ENCODE measurements at regions not wholly inside any gene's neighbourhood (a gene's known extent, or its start where the extent isn't known, plus 50 kb on each side); places are given as distances from the start of the nearest gene placed in this dataset.

GRCh38 chr1:244161236-244161510 lies 110.1 kb downstream of the ZBTB18 start:
- Histone ChIP-seq H3K4me1 (ENCODE audit: low read depth, poor library complexity, severe bottlenecking) (no peaks in the 10 kb centered on the region), H3K9ac (no peak overlapping the region), H3K4me3 (IDR thresholded peaks at IDR 0.05; ENCODE audit: insufficient read depth, low read depth, low read length) (no peak overlapping the region), H3K79me2 (ENCODE audit: insufficient read depth, low read depth) (no peaks in the 10 kb centered on the region), H3K4me2 (no peak overlapping the region), H3K27ac (no peak overlapping the region), H3K27me3 (ENCODE audit: insufficient read depth, low read depth) (no peaks in the 10 kb centered on the region), H4K20me1 (ENCODE audit: insufficient read depth) (no peaks in the 10 kb centered on the region), H2AFZ (ENCODE audit: low read depth) (no peak overlapping the region), H3K36me3 (ENCODE audit: insufficient read depth) (no peaks in the 10 kb centered on the region)
- no peak for TF ChIP-seq CTCF (conservative IDR thresholded peaks at IDR 0.05; ENCODE audit: low read depth, low read length)

DNA sequence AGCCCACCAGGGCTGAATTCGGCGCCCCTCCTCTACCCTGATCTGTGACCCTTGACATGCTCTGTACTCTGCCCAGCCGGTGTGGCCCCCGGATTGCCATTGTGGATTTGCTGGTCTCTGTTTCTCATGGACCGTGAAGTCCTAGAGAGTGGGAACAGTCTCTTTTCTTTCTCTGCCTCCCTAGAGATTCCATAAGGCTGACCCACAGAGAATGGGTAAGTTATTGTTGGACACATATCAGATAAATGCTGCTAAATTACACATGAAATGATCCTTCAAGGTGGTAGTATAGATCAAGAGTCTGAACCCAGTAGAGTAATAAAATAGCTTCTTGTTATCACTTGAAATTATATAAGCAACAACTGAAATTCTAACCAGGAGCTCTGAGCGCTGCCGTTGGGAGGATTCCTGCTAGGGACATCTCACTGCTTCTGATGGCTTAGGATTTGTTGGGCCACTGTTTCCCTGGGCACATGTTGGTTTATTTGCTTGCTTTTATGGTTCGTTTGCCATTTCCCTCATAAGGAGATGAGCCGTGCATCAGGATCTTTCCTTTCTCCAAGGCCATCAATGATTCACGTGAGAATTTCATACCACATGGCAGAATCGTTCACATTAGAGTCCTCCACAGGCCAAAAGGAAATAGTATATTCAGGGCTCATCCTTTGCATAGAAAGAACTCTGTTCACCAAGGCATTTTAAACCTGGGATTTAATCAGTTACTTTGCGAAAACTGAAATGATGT lies 111.9 kb downstream of the ZBTB18 start:
- no peak for TF ChIP-seq CTCF (conservative IDR thresholded peaks at IDR 0.05; ENCODE audit: low read depth, low read length)
- no peak overlapping the region for H3K27ac ChIP-seq
- H4K20me1 ChIP-seq (ENCODE audit: insufficient read depth) = no peaks in the 10 kb centered on the region
- no peak overlapping the region for H3K4me2 ChIP-seq
- H2AFZ ChIP-seq (ENCODE audit: low read depth) = no peak overlapping the region
- no peaks in the 10 kb centered on the region for H3K36me3 ChIP-seq (ENCODE audit: insufficient read depth)
- H3K79me2 ChIP-seq (ENCODE audit: insufficient read depth, low read depth) = no peaks in the 10 kb centered on the region
- no peaks in the 10 kb centered on the region for H3K27me3 ChIP-seq (ENCODE audit: insufficient read depth, low read depth)
- no peak overlapping the region for H3K9ac ChIP-seq
- no peak overlapping the region for H3K4me3 ChIP-seq (IDR thresholded peaks at IDR 0.05; ENCODE audit: insufficient read depth, low read depth, low read length)
- no peaks in the 10 kb centered on the region for H3K4me1 ChIP-seq (ENCODE audit: low read depth, poor library complexity, severe bottlenecking)

GRCh38 chr1:244163861-244164510 lies 112.9 kb downstream of the ZBTB18 start:
- no peak overlapping the region for H2AFZ ChIP-seq (ENCODE audit: low read depth)
- TF ChIP-seq CTCF (conservative IDR thresholded peaks at IDR 0.05; ENCODE audit: low read depth, low read length) = no peak
- no peaks in the 10 kb centered on the region for H3K27me3 ChIP-seq (ENCODE audit: insufficient read depth, low read depth)
- no peak overlapping the region for H3K4me3 ChIP-seq (IDR thresholded peaks at IDR 0.05; ENCODE audit: insufficient read depth, low read depth, low read length)
- H3K9ac ChIP-seq = no peak overlapping the region
- H4K20me1 ChIP-seq (ENCODE audit: insufficient read depth) = no peaks in the 10 kb centered on the region
- H3K79me2 ChIP-seq (ENCODE audit: insufficient read depth, low read depth) = no peaks in the 10 kb centered on the region
- H3K4me1 ChIP-seq (ENCODE audit: low read depth, poor library complexity, severe bottlenecking) = no peaks in the 10 kb centered on the region
- no peak overlapping the region for H3K27ac ChIP-seq
- no peaks in the 10 kb centered on the region for H3K36me3 ChIP-seq (ENCODE audit: insufficient read depth)
- no peak overlapping the region for H3K4me2 ChIP-seq

DNA sequence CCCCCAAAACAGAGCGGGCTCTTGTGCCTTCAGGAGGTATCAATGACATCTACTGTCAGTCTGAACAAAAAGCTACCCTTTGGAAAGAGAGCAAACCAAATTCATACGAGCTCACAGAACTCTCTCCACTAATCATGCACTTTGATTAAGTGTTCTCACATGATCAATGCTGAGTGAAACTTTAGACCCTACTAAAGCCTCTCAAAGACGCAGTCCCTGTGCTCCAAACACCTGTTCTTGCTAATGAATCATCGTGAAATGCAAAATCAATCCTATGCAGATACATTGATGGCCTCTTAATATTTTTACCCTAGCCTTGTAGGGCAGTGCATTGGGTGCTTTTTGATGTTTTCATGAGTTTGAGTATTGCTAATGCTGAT lies 113.4 kb downstream of the ZBTB18 start:
- no peak overlapping the region for H3K9ac ChIP-seq
- no peaks in the 10 kb centered on the region for H3K4me1 ChIP-seq (ENCODE audit: low read depth, poor library complexity, severe bottlenecking)
- H3K27ac ChIP-seq = no peak overlapping the region
- no peaks in the 10 kb centered on the region for H3K36me3 ChIP-seq (ENCODE audit: insufficient read depth)
- H3K4me2 ChIP-seq = no peak overlapping the region
- H4K20me1 ChIP-seq (ENCODE audit: insufficient read depth) = no peaks in the 10 kb centered on the region
- TF ChIP-seq CTCF (conservative IDR thresholded peaks at IDR 0.05; ENCODE audit: low read depth, low read length) = no peak
- no peak overlapping the region for H2AFZ ChIP-seq (ENCODE audit: low read depth)
- no peak overlapping the region for H3K4me3 ChIP-seq (IDR thresholded peaks at IDR 0.05; ENCODE audit: insufficient read depth, low read depth, low read length)
- no peaks in the 10 kb centered on the region for H3K79me2 ChIP-seq (ENCODE audit: insufficient read depth, low read depth)
- no peaks in the 10 kb centered on the region for H3K27me3 ChIP-seq (ENCODE audit: insufficient read depth, low read depth)
